ENCODE measurements at regions not wholly inside any gene's neighbourhood (a gene's known extent, or its start where the extent isn't known, plus 50 kb on each side); places are given as distances from the start of the nearest gene placed in this dataset.

DNA sequence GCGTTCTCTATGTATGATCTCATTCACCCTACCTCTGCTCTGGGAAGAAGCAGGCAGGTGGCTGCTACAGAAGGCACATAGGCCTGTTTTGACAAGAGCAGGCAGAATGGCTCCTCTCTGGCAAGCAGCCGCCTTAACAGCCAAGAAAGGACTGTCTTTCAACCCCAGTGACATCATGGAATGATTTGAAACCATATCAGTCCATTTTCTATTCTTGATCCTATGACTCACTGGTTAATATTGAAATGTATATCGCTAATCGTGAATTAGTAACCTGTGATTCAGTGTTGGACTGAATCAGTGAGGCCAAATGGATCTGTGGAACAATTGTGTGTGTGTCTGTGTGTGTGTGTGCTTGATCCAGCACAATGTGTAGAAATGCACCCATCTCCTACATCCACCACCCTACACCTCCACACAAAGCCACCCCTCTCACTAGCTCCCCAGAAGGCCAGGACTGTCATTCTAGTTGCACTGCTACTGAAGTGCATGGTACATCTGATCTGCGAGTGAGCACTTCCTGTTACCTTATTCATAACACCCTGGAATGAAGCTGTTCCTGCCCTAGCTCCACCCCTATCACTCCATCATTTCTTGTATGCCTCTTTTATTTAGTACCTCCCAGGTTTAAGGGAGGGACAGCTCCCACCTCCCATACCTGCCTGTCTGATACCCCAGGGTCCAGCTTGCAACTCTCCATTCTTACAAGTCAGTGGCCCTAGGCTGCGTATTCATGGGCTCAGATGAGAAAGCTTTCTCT lies 460.0 kb downstream of the FOXO1 start:
- Histone ChIP-seq H3K4me3 (ENCODE audit: low read length) (peak overlapping the region; percentile 10), H3K27me3 (ENCODE audit: control insufficient read depth in 1 of 2, insufficient read depth in 2 of 2, low read length in 2 of 2) (no peaks in the 10 kb centered on the region), H3K36me3 (ENCODE audit: insufficient read depth, low read length) (no peaks in the 10 kb centered on the region), H3K4me1 (ENCODE audit: insufficient read depth, low read length) (peaks cover 56% of the 10 kb centered on the region), H3K27ac (ENCODE audit: low read depth in 1 of 2, low read length in 2 of 2) (peak overlapping the region; percentile 68 to 77), H3K9me3 (ENCODE audit: control insufficient read depth in 1 of 2, insufficient read depth in 1 of 2, low read length in 2 of 2) (no peaks in the 10 kb centered on the region)
- Mint-ChIP-seq H3K27me3 (no peaks in the 10 kb centered on the region), H3K27ac (peak overlapping the region; percentile 97), H3K4me3 (peak overlapping the region; percentile 79), H3K36me3 (ENCODE audit: low read depth) (peaks cover 16% of the 10 kb centered on the region), H3K9me3 (peaks cover 6% of the 10 kb centered on the region), H3K4me1 (ENCODE audit: low read depth) (peaks cover 80% of the 10 kb centered on the region)
- ChIA-PET CTCF (interaction anchor here (0.9 to 2.5 kb wide), 4 partner anchors 11 to 263 kb away, joined by 3 to 7 read pairs (median 4); no protein-coding TSS in a partner anchor), POLR2A (interaction anchor here (0.7 to 5.3 kb wide), 21 partner anchors 10 to 476 kb away, joined by 3 to 125 read pairs (median 5); no protein-coding TSS in a partner anchor)
- ATAC-seq (ENCODE audit: poor library complexity): peak; percentile 92
- peak in 12 of 14 experiments; percentile 35 to 80 (median 54) for DNase-seq
- intact Hi-C loops (cut with DNase I, micrococcal nuclease): loop anchor here in 1 of 2 experiments (1.0 kb wide), 1 partner anchor 19 kb away; no protein-coding TSS in a partner anchor
- TF ChIP-seq, protein P1, sequence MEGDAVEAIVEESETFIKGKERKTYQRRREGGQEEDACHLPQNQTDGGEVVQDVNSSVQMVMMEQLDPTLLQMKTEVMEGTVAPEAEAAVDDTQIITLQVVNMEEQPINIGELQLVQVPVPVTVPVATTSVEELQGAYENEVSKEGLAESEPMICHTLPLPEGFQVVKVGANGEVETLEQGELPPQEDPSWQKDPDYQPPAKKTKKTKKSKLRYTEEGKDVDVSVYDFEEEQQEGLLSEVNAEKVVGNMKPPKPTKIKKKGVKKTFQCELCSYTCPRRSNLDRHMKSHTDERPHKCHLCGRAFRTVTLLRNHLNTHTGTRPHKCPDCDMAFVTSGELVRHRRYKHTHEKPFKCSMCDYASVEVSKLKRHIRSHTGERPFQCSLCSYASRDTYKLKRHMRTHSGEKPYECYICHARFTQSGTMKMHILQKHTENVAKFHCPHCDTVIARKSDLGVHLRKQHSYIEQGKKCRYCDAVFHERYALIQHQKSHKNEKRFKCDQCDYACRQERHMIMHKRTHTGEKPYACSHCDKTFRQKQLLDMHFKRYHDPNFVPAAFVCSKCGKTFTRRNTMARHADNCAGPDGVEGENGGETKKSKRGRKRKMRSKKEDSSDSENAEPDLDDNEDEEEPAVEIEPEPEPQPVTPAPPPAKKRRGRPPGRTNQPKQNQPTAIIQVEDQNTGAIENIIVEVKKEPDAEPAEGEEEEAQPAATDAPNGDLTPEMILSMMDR (IDR thresholded peaks at IDR 0.05): no peak

DNA sequence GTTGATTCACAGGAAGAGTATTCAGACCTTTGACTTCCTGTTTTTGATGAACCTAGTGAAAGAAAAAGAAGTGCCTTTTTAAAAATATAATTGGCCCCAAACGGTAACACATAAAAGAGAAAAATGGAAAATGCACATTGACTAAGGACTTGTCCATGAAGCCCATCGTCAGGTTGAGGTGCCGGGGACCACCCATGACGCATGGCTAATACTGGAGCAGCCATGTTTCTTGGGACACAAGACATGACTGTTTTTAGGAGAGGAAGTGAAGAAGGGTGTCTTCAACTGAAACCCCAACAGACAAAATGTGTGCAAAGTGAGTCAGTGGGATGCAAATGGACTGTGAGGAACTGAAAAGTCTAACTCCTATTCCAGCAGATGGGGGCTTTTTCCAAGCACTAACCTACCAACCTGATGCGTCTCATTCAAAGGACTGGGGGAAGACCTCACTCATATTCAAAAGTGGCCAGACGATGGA lies 459.4 kb downstream of the FOXO1 start:
- Mint-ChIP-seq H3K36me3 (ENCODE audit: low read depth) (peaks cover 16% of the 10 kb centered on the region), H3K4me3 (peak overlapping the region; percentile 79), H3K27me3 (no peaks in the 10 kb centered on the region), H3K9me3 (peaks cover 7% of the 10 kb centered on the region), H3K27ac (peak overlapping the region; percentile 97), H3K4me1 (ENCODE audit: low read depth) (peaks cover 86% of the 10 kb centered on the region)
- ChIA-PET CTCF (interaction anchor here (0.9 to 2.5 kb wide), 6 partner anchors 12 to 264 kb away, joined by 3 to 7 read pairs (median 4); no protein-coding TSS in a partner anchor), POLR2A (interaction anchor here (0.7 to 5.3 kb wide), 22 partner anchors 9 to 475 kb away, joined by 3 to 125 read pairs (median 4); no protein-coding TSS in a partner anchor)
- Histone ChIP-seq H3K36me3 (ENCODE audit: insufficient read depth, low read length) (no peaks in the 10 kb centered on the region), H3K4me3 (ENCODE audit: low read length) (peak overlapping the region; percentile 10), H3K27me3 (ENCODE audit: control insufficient read depth in 1 of 2, insufficient read depth in 2 of 2, low read length in 2 of 2) (no peaks in the 10 kb centered on the region), H3K9me3 (ENCODE audit: control insufficient read depth in 1 of 2, insufficient read depth in 1 of 2, low read length in 2 of 2) (no peaks in the 10 kb centered on the region), H3K27ac (ENCODE audit: low read depth in 1 of 2, low read length in 2 of 2) (peak overlapping the region; percentile 68 to 77), H3K4me1 (ENCODE audit: insufficient read depth, low read length) (peaks cover 56% of the 10 kb centered on the region)
- ATAC-seq (ENCODE audit: poor library complexity) (peak; percentile 5), DNase-seq (peak in 3 of 14 experiments; percentile 36 to 53 (median 48))
- intact Hi-C loops (cut with DNase I, micrococcal nuclease): no loop called here
- TF ChIP-seq, protein P1 (IDR thresholded peaks at IDR 0.05): no peak

DNA sequence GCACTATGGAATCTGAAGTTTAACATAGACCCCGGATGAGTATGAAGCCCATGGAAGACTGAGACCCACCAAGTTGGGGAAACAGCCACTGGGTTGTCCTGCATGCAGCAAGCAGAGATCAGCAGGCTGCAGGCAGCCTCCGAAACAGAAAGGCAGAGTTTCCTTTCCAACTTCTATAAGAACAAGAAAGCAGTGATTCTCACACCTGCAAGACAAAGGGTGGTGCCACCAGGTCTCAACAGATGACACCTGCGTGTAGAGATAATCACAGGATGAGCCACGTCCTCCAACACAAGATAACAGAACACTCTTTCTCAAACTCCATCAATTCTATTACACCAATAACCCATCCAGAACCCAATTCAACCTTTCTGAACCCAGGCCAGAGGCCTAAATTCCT lies 457.9 kb downstream of the FOXO1 start:
- peak in 2 of 14 experiments; percentile 47 to 50 for DNase-seq
- H3K4me1 Mint-ChIP-seq (ENCODE audit: low read depth): peaks cover 83% of the 10 kb centered on the region
- H3K36me3 ChIP-seq (ENCODE audit: insufficient read depth, low read length): no peaks in the 10 kb centered on the region
- CTCF ChIA-PET: interaction anchor here (1.3 to 1.6 kb wide), 2 partner anchors 12 to 139 kb away, joined by 4 to 5 read pairs; no protein-coding TSS in a partner anchor
- peak overlapping the region in 1 of 2 donors; percentile 77 for H3K27ac ChIP-seq (ENCODE audit: low read depth in 1 of 2, low read length in 2 of 2)
- H3K4me1 ChIP-seq (ENCODE audit: insufficient read depth, low read length): peaks cover 56% of the 10 kb centered on the region
- TF ChIP-seq, protein P1 (IDR thresholded peaks at IDR 0.05): no peak
- no peaks in the 10 kb centered on the region for H3K27me3 ChIP-seq (ENCODE audit: control insufficient read depth in 1 of 2, insufficient read depth in 2 of 2, low read length in 2 of 2)
- ATAC-seq (ENCODE audit: poor library complexity): no peak
- H3K9me3 ChIP-seq (ENCODE audit: control insufficient read depth in 1 of 2, insufficient read depth in 1 of 2, low read length in 2 of 2): no peaks in the 10 kb centered on the region
- peak overlapping the region; percentile 97 for H3K27ac Mint-ChIP-seq
- H3K9me3 Mint-ChIP-seq: peaks cover 7% of the 10 kb centered on the region
- POLR2A ChIA-PET: interaction anchor here (1.1 to 5.3 kb wide), 4 partner anchors 13 to 286 kb away, joined by 4 to 125 read pairs (median 16); no protein-coding TSS in a partner anchor
- intact Hi-C loops (cut with DNase I, micrococcal nuclease): no loop called here
- peak overlapping the region; percentile 0 for H3K4me3 Mint-ChIP-seq
- no peaks in the 10 kb centered on the region for H3K27me3 Mint-ChIP-seq
- H3K36me3 Mint-ChIP-seq (ENCODE audit: low read depth): peaks cover 14% of the 10 kb centered on the region
- H3K4me3 ChIP-seq (ENCODE audit: low read length): no peak overlapping the region
